ENCODE measurements at regions not wholly inside any gene's neighbourhood (a gene's known extent, or its start where the extent isn't known, plus 50 kb on each side); places are given as distances from the start of the nearest gene placed in this dataset.

DNA sequence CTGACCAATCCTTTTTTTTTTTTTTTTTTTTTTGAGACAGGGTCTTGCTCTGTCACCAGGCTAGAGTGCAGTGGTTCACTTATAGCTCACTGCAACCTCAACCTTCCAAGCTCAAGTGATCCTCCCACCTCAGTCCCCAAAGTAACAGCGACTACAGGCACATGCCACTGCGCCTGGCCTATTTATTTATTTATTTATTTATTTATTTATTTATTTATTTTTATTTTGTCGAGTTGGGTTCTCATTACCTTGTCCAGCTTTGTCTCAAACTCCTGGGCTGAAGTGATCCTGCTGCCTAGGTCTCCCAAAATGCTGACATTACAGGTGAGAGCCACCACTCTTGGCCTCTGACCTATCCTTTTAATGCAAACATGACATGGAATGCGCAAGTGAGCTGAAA is 124.4 kb downstream of the GXYLT1 start:
- H3K27me3 ChIP-seq (ENCODE audit: low read length) = peaks cover 13% of the 10 kb centered on the region
- POLR2A ChIA-PET (ENCODE audit: unreplicated experiment) = no interaction called here
- DNase-seq (no peak), ATAC-seq (no peak)
- H4K20me1 ChIP-seq (ENCODE audit: low read length) = no peaks in the 10 kb centered on the region
- intact Hi-C loops (cut with micrococcal nuclease) = loop anchor here (5.0 to 10.0 kb wide), 3 partner anchors 85 to 828 kb away; no protein-coding TSS in a partner anchor
- no peaks in the 10 kb centered on the region for H3K9me2 ChIP-seq (replicated peaks; ENCODE audit: low read length)
- CTCF ChIA-PET = no interaction called here
- no peaks in the 10 kb centered on the region for H3K4me1 ChIP-seq (ENCODE audit: insufficient read depth, low read length)
- no peak overlapping the region for H2AFZ ChIP-seq (ENCODE audit: low read length)
- no peaks in the 10 kb centered on the region for H3F3A ChIP-seq (ENCODE audit: low read length, unreplicated experiment)
- no peak overlapping the region for H3K27ac ChIP-seq (ENCODE audit: low read length)
- no peaks in the 10 kb centered on the region for H3K79me2 ChIP-seq (ENCODE audit: low read length)
- no peak overlapping the region for H3K4me2 ChIP-seq (ENCODE audit: low read length)
- H3K9ac ChIP-seq (ENCODE audit: low read length) = no peak overlapping the region
- no TSS peak for BruUV-seq (replicated peaks)
- no peaks in the 10 kb centered on the region for H3K36me3 ChIP-seq (ENCODE audit: low read depth, low read length)
- TF ChIP-seq EZH2 (IDR thresholded peaks at IDR 0.05; ENCODE audit: low read length, unreplicated experiment) = no peak
- no peak overlapping the region for H3K4me3 ChIP-seq (ENCODE audit: low read length)
- no peaks in the 10 kb centered on the region for H3K9me3 ChIP-seq (ENCODE audit: low read length)

DNA sequence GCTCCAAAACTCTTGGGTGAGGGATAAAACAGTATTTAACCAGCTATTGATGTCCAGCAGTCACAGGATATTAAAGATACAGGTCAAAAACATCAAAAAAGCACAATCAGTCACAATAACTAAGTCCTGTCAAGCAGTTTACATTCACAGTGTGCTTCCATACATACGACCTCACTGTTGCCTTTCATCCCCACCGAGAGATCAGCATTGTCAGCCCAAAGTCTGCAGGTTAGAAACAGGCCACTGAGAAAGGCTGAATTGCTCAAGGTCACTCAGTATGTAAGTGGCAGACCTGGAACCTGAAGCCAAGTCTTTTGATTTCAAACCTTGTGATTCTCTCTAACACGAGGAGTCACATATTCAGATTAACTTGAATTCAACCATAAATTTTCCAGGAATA is 124.9 kb downstream of the GXYLT1 start:
- Histone ChIP-seq H3K27me3 (ENCODE audit: low read length) (peaks cover 13% of the 10 kb centered on the region), H3K9me3 (ENCODE audit: low read length) (no peaks in the 10 kb centered on the region), H3K9ac (ENCODE audit: low read length) (no peak overlapping the region), H3F3A (ENCODE audit: low read length, unreplicated experiment) (no peaks in the 10 kb centered on the region), H3K4me3 (ENCODE audit: low read length) (no peak overlapping the region), H3K4me1 (ENCODE audit: insufficient read depth, low read length) (no peaks in the 10 kb centered on the region), H2AFZ (ENCODE audit: low read length) (no peak overlapping the region), H3K36me3 (ENCODE audit: low read depth, low read length) (no peaks in the 10 kb centered on the region), H3K79me2 (ENCODE audit: low read length) (no peaks in the 10 kb centered on the region), H3K9me2 (replicated peaks; ENCODE audit: low read length) (no peaks in the 10 kb centered on the region), H4K20me1 (ENCODE audit: low read length) (no peaks in the 10 kb centered on the region), H3K4me2 (ENCODE audit: low read length) (no peak overlapping the region), H3K27ac (ENCODE audit: low read length) (no peak overlapping the region)
- ATAC-seq = no peak
- ChIA-PET POLR2A (ENCODE audit: unreplicated experiment) (no interaction called here), CTCF (no interaction called here)
- intact Hi-C loops (cut with micrococcal nuclease) = loop anchor here (5.0 to 10.0 kb wide), 3 partner anchors 85 to 827 kb away; no protein-coding TSS in a partner anchor
- DNase-seq = no peak
- TF ChIP-seq EZH2 (IDR thresholded peaks at IDR 0.05; ENCODE audit: low read length, unreplicated experiment) = no peak
- TF ChIP-seq EZH2phosphoT487 (IDR thresholded peaks at IDR 0.05; ENCODE audit: borderline replicate concordance, low read length) = no peak
- TF ChIP-seq, protein P1, sequence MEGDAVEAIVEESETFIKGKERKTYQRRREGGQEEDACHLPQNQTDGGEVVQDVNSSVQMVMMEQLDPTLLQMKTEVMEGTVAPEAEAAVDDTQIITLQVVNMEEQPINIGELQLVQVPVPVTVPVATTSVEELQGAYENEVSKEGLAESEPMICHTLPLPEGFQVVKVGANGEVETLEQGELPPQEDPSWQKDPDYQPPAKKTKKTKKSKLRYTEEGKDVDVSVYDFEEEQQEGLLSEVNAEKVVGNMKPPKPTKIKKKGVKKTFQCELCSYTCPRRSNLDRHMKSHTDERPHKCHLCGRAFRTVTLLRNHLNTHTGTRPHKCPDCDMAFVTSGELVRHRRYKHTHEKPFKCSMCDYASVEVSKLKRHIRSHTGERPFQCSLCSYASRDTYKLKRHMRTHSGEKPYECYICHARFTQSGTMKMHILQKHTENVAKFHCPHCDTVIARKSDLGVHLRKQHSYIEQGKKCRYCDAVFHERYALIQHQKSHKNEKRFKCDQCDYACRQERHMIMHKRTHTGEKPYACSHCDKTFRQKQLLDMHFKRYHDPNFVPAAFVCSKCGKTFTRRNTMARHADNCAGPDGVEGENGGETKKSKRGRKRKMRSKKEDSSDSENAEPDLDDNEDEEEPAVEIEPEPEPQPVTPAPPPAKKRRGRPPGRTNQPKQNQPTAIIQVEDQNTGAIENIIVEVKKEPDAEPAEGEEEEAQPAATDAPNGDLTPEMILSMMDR (conservative IDR thresholded peaks at IDR 0.05; ENCODE audit: low read depth, low read length) = no peak
- no TSS peak for BruUV-seq (replicated peaks)

DNA sequence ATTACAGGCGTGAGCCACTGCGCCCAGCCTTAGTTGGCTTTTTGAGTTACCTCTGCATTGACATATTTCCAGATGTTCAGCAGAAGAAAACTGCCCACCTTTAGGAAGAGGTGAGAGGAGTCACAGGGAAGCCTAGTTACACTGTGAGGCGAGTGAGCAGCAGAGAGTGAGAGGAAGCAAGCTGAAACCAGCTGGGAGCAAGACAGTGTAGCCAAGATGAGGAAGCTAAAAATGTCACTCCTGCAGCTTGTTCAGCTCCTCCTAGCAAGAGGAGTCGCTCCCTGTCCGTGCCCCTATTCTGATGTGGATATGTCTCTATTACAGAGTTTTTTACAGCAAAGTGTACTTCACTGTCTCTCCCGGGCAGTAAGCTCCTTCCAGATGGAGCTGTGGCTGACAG is 127.6 kb downstream of the GXYLT1 start:
- POLR2A ChIA-PET (ENCODE audit: unreplicated experiment) = interaction anchor here (0.6 kb wide), 1 partner anchor 1453 kb away, joined by 4 read pairs; no protein-coding TSS in a partner anchor
- Histone ChIP-seq H3K9me2 (replicated peaks; ENCODE audit: low read length) (no peaks in the 10 kb centered on the region), H3K4me3 (ENCODE audit: low read length) (no peak overlapping the region), H3K4me1 (ENCODE audit: insufficient read depth, low read length) (no peaks in the 10 kb centered on the region), H3K79me2 (ENCODE audit: low read length) (no peaks in the 10 kb centered on the region), H3K27ac (ENCODE audit: low read length) (no peak overlapping the region), H3K9ac (ENCODE audit: low read length) (no peak overlapping the region), H4K20me1 (ENCODE audit: low read length) (no peaks in the 10 kb centered on the region), H3F3A (ENCODE audit: low read length, unreplicated experiment) (no peaks in the 10 kb centered on the region), H3K4me2 (ENCODE audit: low read length) (no peak overlapping the region), H3K27me3 (ENCODE audit: low read length) (peaks cover 14% of the 10 kb centered on the region), H3K9me3 (ENCODE audit: low read length) (no peaks in the 10 kb centered on the region), H3K36me3 (ENCODE audit: low read depth, low read length) (no peaks in the 10 kb centered on the region), H2AFZ (ENCODE audit: low read length) (no peak overlapping the region)
- no TSS peak for BruUV-seq (replicated peaks)
- TF ChIP-seq EZH2 (IDR thresholded peaks at IDR 0.05; ENCODE audit: low read length, unreplicated experiment) = no peak
- TF ChIP-seq, protein P1 (conservative IDR thresholded peaks at IDR 0.05; ENCODE audit: low read depth, low read length) = no peak
- TF ChIP-seq EZH2phosphoT487 (IDR thresholded peaks at IDR 0.05; ENCODE audit: borderline replicate concordance, low read length) = no peak
- CTCF ChIA-PET = no interaction called here
- intact Hi-C loops (cut with micrococcal nuclease) = no loop called here
- DNase-seq = no peak
- no peak for ATAC-seq

Measured in PC-3 (cell line).